ENCODE measurements at regions not wholly inside any gene's neighbourhood (a gene's known extent, or its start where the extent isn't known, plus 50 kb on each side); places are given as distances from the start of the nearest gene placed in this dataset.

DNA sequence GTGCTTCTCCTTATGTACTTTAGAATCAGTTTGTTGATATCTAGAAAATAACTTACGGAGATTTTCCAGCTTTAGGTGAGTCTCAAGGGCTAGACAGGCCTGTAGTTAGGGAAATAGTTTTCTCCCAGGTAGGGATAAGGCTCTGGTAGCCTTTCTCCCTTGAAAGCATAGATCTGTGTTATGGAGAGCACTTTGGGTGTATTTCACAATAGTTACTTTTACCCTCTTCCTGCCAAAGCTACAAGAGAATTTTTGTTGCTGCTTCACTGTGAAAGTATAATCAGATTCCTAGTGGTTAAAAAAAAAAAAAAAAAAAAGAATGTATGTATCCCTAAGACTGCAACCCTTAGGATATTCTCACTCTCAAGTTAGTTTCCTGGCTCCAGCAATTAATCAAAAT lies 267.5 kb downstream of the PIK3C3 start:
- no peaks in the 10 kb centered on the region for H3K27me3 ChIP-seq (ENCODE audit: control insufficient read depth in 3 of 3, insufficient read depth in 3 of 3, low read depth in 1 of 3, low read length in 3 of 3)
- no peak overlapping the region for H3K4ac ChIP-seq (ENCODE audit: low read length)
- WGBS, 2 donors (ENCODE audit: extremely low coverage in 2 of 2, insufficient read length in 2 of 2, insufficient replicate concordance in 1 of 2), result no CpG with 5 or more reads among the region's 1 CpG
- H3K14ac ChIP-seq (ENCODE audit: low read length), result no peak overlapping the region
- no peaks in the 10 kb centered on the region for H3K79me1 ChIP-seq (ENCODE audit: low read depth, low read length)
- no peak overlapping the region for H2AK5ac ChIP-seq (ENCODE audit: low read depth, low read length)
- no peak overlapping the region for H3K23ac ChIP-seq (ENCODE audit: low read depth, low read length, poor library complexity)
- no peak overlapping the region for H3K4me3 ChIP-seq (ENCODE audit: low read length in 2 of 2)
- H3K18ac ChIP-seq (ENCODE audit: low read length), result no peak overlapping the region
- no peak for DNase-seq (ENCODE audit: low spot score)
- no peak overlapping the region for H3K27ac ChIP-seq (replicated peaks; ENCODE audit: low read length)
- no peak overlapping the region for H4K91ac ChIP-seq (ENCODE audit: low read depth, low read length, poor library complexity)
- H3K9me3 ChIP-seq (replicated peaks in 1 of 2; ENCODE audit: control insufficient read depth in 2 of 2, insufficient read depth in 1 of 2, low read depth in 1 of 2, low read length in 2 of 2), result no peaks in the 10 kb centered on the region
- H3K36me3 ChIP-seq (replicated peaks in 1 of 2; ENCODE audit: control insufficient read depth in 2 of 2, insufficient read depth in 2 of 2, low read length in 2 of 2), result no peaks in the 10 kb centered on the region
- H2BK120ac ChIP-seq (ENCODE audit: low read depth, low read length), result no peak overlapping the region
- H3K4me1 ChIP-seq (ENCODE audit: control insufficient read depth in 2 of 2, insufficient read depth in 1 of 2, low read depth in 1 of 2, low read length in 2 of 2), result no peaks in the 10 kb centered on the region
- H4K8ac ChIP-seq (ENCODE audit: low read depth, low read length), result no peak overlapping the region
- no peak overlapping the region for H2BK12ac ChIP-seq (ENCODE audit: low read length)
- H2BK5ac ChIP-seq (ENCODE audit: low read length), result no peak overlapping the region
- no peak overlapping the region for H2AFZ ChIP-seq (ENCODE audit: low read length)
- H2BK15ac ChIP-seq (ENCODE audit: low read length), result no peak overlapping the region
- H3K9ac ChIP-seq (ENCODE audit: low read depth, low read length, poor library complexity), result no peak overlapping the region
- no peak overlapping the region for H3K4me2 ChIP-seq (ENCODE audit: insufficient read depth, low read length, poor library complexity, severe bottlenecking)

DNA sequence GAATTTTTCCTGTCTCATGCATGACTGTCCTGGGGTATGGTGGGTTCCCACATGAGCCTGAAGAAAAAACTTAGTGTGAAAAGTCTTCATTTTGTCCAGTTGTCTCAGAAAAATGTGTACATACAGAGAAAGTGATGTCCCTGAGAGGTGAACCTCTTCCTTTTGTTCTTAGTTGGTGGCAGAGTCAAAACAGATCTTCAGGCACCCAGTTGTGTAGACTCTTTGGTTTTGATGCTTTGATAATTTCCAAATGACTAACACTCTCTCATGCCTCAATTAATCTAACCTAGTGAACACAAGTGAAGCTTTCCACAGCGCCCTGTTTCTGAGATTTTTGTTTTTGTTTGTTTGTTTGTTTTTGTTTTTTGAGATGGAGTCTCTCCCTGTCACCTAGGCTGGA lies 273.5 kb downstream of the PIK3C3 start:
- no peak overlapping the region for H2BK12ac ChIP-seq (ENCODE audit: low read length)
- no peak overlapping the region for H3K9ac ChIP-seq (ENCODE audit: low read depth, low read length, poor library complexity)
- H3K4me1 ChIP-seq (ENCODE audit: control insufficient read depth in 2 of 2, insufficient read depth in 1 of 2, low read depth in 1 of 2, low read length in 2 of 2), result peaks cover 0 to 2% of the 10 kb centered on the region in 2 donors
- no peaks in the 10 kb centered on the region for H3K27me3 ChIP-seq (ENCODE audit: control insufficient read depth in 3 of 3, insufficient read depth in 3 of 3, low read depth in 1 of 3, low read length in 3 of 3)
- no peak overlapping the region for H3K23ac ChIP-seq (ENCODE audit: low read depth, low read length, poor library complexity)
- no peak overlapping the region for H2BK120ac ChIP-seq (ENCODE audit: low read depth, low read length)
- H3K18ac ChIP-seq (ENCODE audit: low read length), result no peak overlapping the region
- no peak overlapping the region for H4K8ac ChIP-seq (ENCODE audit: low read depth, low read length)
- no CpG with 5 or more reads among the region's 1 CpG for WGBS, 2 donors (ENCODE audit: extremely low coverage in 2 of 2, insufficient read length in 2 of 2, insufficient replicate concordance in 1 of 2)
- no peaks in the 10 kb centered on the region for H3K36me3 ChIP-seq (replicated peaks in 1 of 2; ENCODE audit: control insufficient read depth in 2 of 2, insufficient read depth in 2 of 2, low read length in 2 of 2)
- H2BK5ac ChIP-seq (ENCODE audit: low read length), result no peak overlapping the region
- H3K4me2 ChIP-seq (ENCODE audit: insufficient read depth, low read length, poor library complexity, severe bottlenecking), result no peak overlapping the region
- H2AFZ ChIP-seq (ENCODE audit: low read length), result no peak overlapping the region
- no peaks in the 10 kb centered on the region for H3K9me3 ChIP-seq (replicated peaks in 1 of 2; ENCODE audit: control insufficient read depth in 2 of 2, insufficient read depth in 1 of 2, low read depth in 1 of 2, low read length in 2 of 2)
- no peak overlapping the region for H4K91ac ChIP-seq (ENCODE audit: low read depth, low read length, poor library complexity)
- DNase-seq (ENCODE audit: low spot score), result no peak
- H3K14ac ChIP-seq (ENCODE audit: low read length), result no peak overlapping the region
- no peak overlapping the region for H3K4me3 ChIP-seq (ENCODE audit: low read length in 2 of 2)
- no peak overlapping the region for H2AK5ac ChIP-seq (ENCODE audit: low read depth, low read length)
- H3K4ac ChIP-seq (ENCODE audit: low read length), result no peak overlapping the region
- no peaks in the 10 kb centered on the region for H3K79me1 ChIP-seq (ENCODE audit: low read depth, low read length)
- H3K27ac ChIP-seq (replicated peaks; ENCODE audit: low read length), result no peak overlapping the region
- no peak overlapping the region for H2BK15ac ChIP-seq (ENCODE audit: low read length)

DNA sequence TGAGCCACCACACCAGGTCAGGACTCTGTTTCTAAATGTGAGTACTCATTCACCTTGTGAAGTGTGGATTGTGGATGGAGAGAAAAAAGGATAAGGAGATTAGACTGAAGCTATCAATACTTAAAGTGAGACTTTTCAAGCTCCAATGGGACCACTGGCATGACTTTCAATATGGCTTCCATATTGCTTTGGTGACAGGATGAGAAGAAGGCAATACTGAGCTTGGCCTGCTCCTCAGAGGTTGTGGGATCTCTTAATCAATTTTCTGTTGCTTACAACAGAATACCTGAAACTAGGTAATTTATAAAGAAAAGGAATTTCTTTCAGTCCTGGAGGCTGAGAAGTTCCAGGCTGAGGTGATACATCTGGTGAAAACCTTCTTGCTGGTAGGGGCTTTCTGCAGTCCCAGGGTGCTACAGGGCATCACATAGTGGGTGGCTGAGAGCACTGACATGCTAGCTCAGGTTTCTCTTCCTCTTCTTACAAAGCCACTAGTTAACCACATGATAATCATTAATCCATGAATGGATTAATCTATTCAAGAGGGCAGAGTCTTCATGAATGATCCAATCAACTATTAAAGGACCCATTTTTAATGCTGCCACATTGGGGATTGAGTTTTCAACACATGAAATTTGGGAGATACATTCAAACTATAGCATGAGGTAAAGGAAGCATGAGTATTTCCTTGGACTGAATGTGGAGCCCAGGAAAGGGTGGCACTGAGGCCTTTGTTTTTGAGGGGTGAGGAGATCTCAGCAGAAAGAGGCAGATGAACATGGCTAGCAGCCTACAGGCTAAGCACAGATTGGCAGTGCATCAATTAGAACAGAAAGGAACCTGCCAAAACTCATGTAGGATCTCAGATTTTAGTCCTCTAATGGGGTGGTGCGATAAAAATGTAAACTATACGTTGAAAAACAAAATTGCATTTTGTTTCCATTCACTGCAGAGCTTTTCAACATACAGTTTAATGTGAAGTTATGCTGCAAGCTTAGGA lies 274.5 kb downstream of the PIK3C3 start:
- Histone ChIP-seq H3K4me2 (ENCODE audit: insufficient read depth, low read length, poor library complexity, severe bottlenecking) (no peak overlapping the region), H2BK12ac (ENCODE audit: low read length) (no peak overlapping the region), H3K14ac (ENCODE audit: low read length) (no peak overlapping the region), H3K9me3 (replicated peaks in 1 of 2; ENCODE audit: control insufficient read depth in 2 of 2, insufficient read depth in 1 of 2, low read depth in 1 of 2, low read length in 2 of 2) (no peaks in the 10 kb centered on the region), H3K4ac (ENCODE audit: low read length) (no peak overlapping the region), H3K23ac (ENCODE audit: low read depth, low read length, poor library complexity) (no peak overlapping the region), H2BK15ac (ENCODE audit: low read length) (no peak overlapping the region), H4K8ac (ENCODE audit: low read depth, low read length) (no peak overlapping the region), H2BK5ac (ENCODE audit: low read length) (no peak overlapping the region), H3K27me3 (ENCODE audit: control insufficient read depth in 3 of 3, insufficient read depth in 3 of 3, low read depth in 1 of 3, low read length in 3 of 3) (no peaks in the 10 kb centered on the region), H3K18ac (ENCODE audit: low read length) (no peak overlapping the region), H2AFZ (ENCODE audit: low read length) (no peak overlapping the region), H4K91ac (ENCODE audit: low read depth, low read length, poor library complexity) (no peak overlapping the region), H3K4me1 (ENCODE audit: control insufficient read depth in 2 of 2, insufficient read depth in 1 of 2, low read depth in 1 of 2, low read length in 2 of 2) (peaks cover 0 to 2% of the 10 kb centered on the region in 2 donors), H2AK5ac (ENCODE audit: low read depth, low read length) (no peak overlapping the region), H3K9ac (ENCODE audit: low read depth, low read length, poor library complexity) (no peak overlapping the region), H3K4me3 (ENCODE audit: low read length in 2 of 2) (no peak overlapping the region), H2BK120ac (ENCODE audit: low read depth, low read length) (no peak overlapping the region), H3K79me1 (ENCODE audit: low read depth, low read length) (no peaks in the 10 kb centered on the region), H3K27ac (replicated peaks; ENCODE audit: low read length) (no peak overlapping the region), H3K36me3 (replicated peaks in 1 of 2; ENCODE audit: control insufficient read depth in 2 of 2, insufficient read depth in 2 of 2, low read length in 2 of 2) (no peaks in the 10 kb centered on the region)
- no peak for DNase-seq (ENCODE audit: low spot score)
- WGBS, 2 donors (ENCODE audit: extremely low coverage in 2 of 2, insufficient read length in 2 of 2, insufficient replicate concordance in 1 of 2), result no CpG with 5 or more reads among the region's 2 CpGs

DNA sequence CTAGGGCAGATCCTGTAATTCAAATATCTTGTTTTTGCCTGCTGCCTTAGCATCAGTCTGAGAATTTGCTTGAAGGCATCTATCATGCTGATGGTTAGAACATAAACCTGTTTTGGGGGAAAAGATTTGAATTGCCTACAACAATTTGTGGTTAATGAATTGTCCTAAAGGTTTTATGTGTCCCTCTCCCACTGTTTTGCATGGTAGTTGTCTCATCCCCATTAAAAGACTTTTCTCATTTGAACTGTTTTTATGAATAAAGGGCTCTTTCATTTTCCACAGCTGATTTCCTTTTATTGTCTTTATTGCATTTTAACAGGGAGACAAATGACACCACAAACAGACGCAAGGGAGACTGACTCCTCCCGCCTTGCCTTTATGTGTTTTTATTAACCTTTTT lies 275.6 kb downstream of the PIK3C3 start:
- Histone ChIP-seq H3K14ac (ENCODE audit: low read length) (no peak overlapping the region), H3K4me2 (ENCODE audit: insufficient read depth, low read length, poor library complexity, severe bottlenecking) (no peak overlapping the region), H3K23ac (ENCODE audit: low read depth, low read length, poor library complexity) (no peak overlapping the region)

More for the DNA sequence above, 275.6 kb downstream of the PIK3C3 start:
- Histone ChIP-seq H3K36me3 (replicated peaks in 1 of 2; ENCODE audit: control insufficient read depth in 2 of 2, insufficient read depth in 2 of 2, low read length in 2 of 2) (no peaks in the 10 kb centered on the region), H3K18ac (ENCODE audit: low read length) (no peak overlapping the region), H3K4me3 (ENCODE audit: low read length in 2 of 2) (no peak overlapping the region), H2AFZ (ENCODE audit: low read length) (no peak overlapping the region), H3K9me3 (replicated peaks in 1 of 2; ENCODE audit: control insufficient read depth in 2 of 2, insufficient read depth in 1 of 2, low read depth in 1 of 2, low read length in 2 of 2) (no peaks in the 10 kb centered on the region), H3K79me1 (ENCODE audit: low read depth, low read length) (no peaks in the 10 kb centered on the region), H3K9ac (ENCODE audit: low read depth, low read length, poor library complexity) (no peak overlapping the region), H4K91ac (ENCODE audit: low read depth, low read length, poor library complexity) (no peak overlapping the region), H4K8ac (ENCODE audit: low read depth, low read length) (no peak overlapping the region), H2BK5ac (ENCODE audit: low read length) (no peak overlapping the region), H2BK120ac (ENCODE audit: low read depth, low read length) (no peak overlapping the region), H3K4me1 (ENCODE audit: control insufficient read depth in 2 of 2, insufficient read depth in 1 of 2, low read depth in 1 of 2, low read length in 2 of 2) (peaks cover 0 to 2% of the 10 kb centered on the region in 2 donors), H2AK5ac (ENCODE audit: low read depth, low read length) (no peak overlapping the region), H3K27me3 (ENCODE audit: control insufficient read depth in 3 of 3, insufficient read depth in 3 of 3, low read depth in 1 of 3, low read length in 3 of 3) (no peaks in the 10 kb centered on the region), H3K27ac (replicated peaks; ENCODE audit: low read length) (no peak overlapping the region), H3K4ac (ENCODE audit: low read length) (no peak overlapping the region), H2BK12ac (ENCODE audit: low read length) (no peak overlapping the region), H2BK15ac (ENCODE audit: low read length) (no peak overlapping the region)
- no CpG with 5 or more reads among the region's 2 CpGs for WGBS, 2 donors (ENCODE audit: extremely low coverage in 2 of 2, insufficient read length in 2 of 2, insufficient replicate concordance in 1 of 2)
- no peak for DNase-seq (ENCODE audit: low spot score)

All from neuronal stem cell (in vitro differentiated cells).